ENCODE measurements at regions not wholly inside any gene's neighbourhood (a gene's known extent, or its start where the extent isn't known, plus 50 kb on each side); places are given as distances from the start of the nearest gene placed in this dataset.

DNA sequence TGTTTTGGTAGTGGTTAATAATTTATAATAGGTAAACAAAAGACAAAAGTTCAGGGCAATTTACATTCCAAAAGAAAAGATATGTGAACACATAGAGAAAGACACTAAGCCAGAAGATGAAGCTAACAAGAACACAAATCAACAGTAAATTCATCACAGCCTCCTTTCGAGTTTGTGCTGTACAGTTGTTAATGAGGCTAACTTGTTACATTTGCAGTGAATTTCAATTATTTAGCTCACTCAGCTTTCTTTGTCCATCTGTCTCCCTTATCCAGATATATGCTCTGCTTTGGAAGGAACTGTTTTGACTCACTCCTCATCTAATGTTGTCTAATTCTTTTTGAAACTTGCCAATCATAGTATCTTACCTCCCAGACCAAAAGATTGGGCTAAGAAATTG, 423.3 kb upstream of the OLFM3 start:
- TF ChIP-seq, protein P1, sequence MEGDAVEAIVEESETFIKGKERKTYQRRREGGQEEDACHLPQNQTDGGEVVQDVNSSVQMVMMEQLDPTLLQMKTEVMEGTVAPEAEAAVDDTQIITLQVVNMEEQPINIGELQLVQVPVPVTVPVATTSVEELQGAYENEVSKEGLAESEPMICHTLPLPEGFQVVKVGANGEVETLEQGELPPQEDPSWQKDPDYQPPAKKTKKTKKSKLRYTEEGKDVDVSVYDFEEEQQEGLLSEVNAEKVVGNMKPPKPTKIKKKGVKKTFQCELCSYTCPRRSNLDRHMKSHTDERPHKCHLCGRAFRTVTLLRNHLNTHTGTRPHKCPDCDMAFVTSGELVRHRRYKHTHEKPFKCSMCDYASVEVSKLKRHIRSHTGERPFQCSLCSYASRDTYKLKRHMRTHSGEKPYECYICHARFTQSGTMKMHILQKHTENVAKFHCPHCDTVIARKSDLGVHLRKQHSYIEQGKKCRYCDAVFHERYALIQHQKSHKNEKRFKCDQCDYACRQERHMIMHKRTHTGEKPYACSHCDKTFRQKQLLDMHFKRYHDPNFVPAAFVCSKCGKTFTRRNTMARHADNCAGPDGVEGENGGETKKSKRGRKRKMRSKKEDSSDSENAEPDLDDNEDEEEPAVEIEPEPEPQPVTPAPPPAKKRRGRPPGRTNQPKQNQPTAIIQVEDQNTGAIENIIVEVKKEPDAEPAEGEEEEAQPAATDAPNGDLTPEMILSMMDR (conservative IDR thresholded peaks at IDR 0.05; ENCODE audit: low read depth, low read length) = no peak
- TF ChIP-seq SMC3 (IDR thresholded peaks at IDR 0.05; ENCODE audit: low read depth, low read length) = no peak
